HG03575 (cell line): ENCODE measurements at regions not wholly inside any gene's neighbourhood (a gene's known extent, or its start where the extent isn't known, plus 50 kb on each side); places are given as distances from the start of the nearest gene placed in this dataset.
A peak's percentile ranks its signal among the peaks of the same experiment; 100 is the strongest.
"Not testable (repeated sequence)": the region's sequence is repeated elsewhere in the genome, so short reads cannot be mapped to it uniquely, and the experiment has no call there.

Source experiments
- ATAC-seq: cut with Tn5 transposase; IDR thresholded peaks from one replicate; pipeline ENCODE4 v1.9.1; 2021; ENCODE audit not compliant: unreplicated experiment, insufficient number of reproducible peaks, low FRiP score; ENCODE audit errors: extremely low read depth

DNA sequence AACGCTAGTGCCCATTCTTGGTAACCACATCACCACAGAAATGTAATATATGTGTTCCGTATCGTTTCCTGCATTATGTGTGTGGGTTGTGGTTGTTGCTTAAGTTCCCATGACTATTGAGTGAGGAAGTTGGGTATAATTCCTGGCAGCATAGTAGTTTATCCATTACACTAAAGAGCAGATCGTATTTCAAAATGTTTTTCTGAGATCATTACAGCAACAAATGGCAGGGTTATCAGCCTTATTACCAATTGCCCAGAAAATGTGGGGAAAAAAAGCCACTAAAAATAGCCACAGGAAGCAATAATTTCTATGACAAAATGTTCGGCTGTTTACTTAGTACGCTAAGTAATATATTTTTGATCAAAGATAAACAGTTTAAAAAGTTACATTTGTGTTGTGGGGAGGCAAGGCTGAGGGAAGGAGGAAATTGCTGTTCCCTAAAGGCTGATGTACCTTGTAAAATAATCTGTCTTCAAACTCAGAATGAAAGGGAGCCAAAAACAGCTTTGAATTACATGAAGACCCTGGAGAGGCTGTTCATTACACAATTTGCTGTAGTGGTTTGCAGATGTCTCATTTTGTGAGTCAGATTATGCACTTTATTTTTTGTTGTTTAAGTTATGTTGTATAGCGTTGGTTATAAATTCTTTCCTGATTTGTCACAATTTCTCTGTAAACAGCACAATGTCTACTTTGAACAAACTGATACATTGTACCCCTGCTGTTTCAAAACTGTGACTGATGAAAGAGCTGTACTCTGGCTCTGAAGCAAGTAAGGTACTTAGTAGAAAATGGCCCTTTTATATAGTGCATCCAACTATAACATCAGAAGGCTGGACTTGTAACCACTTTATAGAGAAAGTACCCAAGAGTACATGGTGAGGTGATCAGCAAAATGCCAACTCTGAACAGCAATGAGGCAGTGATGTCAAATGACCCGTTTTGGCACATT lies 1028.5 kb downstream of the NR2F1-AS1 start:
- ATAC-seq = no peak

DNA sequence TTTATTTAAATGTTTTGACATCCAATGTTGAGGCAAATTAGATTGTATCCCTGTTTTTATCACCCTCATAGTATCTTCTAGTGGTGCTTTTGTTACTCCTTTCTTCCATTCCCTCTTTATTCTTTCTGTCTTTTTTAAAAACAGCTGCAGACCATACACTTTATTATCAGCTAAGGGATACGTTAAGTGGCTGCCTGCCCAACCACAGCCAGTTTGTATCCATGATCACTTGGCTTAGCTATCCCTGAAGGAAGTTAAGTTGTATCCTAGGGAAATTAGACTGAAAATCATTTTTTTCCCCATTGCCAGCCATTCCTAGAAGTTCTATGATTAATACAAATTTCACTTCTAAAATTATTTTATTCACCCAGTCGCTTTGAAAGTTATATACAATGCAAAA lies 1032.7 kb downstream of the NR2F1-AS1 start:
- no peak for ATAC-seq

DNA sequence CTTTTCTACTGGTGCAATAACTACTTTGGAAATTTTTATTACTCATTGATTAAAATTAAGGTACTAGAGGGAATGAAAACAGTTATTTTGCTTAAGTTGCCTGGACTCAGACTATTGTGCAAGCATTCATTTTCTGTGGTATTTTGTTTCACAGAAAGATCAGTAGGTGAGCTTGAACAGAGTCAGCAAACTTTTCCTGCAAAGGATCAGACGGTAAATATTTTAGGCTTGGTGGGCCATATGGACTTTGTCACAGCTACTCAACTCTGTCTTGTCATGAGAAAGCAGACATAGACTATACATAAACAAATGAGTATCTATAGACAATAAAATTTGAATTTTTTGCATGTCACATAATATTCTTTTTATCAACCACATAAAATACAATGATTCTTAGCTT lies 1036.4 kb downstream of the NR2F1-AS1 start:
- no peak for ATAC-seq

DNA sequence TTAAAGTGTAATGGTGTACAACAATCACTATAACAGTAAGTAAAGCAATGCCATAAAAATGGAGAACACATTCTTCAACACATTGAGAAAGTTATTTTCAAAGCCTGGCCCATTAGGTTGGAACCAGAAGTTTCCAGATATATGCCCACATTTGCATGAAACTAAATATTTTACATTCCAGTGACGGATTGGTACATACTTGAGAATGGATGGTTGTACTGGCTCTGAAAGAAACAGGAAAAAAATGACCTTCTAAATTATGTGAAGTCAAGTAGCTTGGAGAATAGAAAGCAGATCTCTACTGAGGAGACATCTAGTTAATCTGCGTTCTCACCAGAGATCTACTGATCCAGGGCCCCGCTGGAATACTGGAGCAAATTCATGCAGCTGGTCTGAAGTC lies 1037.0 kb downstream of the NR2F1-AS1 start:
- no peak for ATAC-seq

DNA sequence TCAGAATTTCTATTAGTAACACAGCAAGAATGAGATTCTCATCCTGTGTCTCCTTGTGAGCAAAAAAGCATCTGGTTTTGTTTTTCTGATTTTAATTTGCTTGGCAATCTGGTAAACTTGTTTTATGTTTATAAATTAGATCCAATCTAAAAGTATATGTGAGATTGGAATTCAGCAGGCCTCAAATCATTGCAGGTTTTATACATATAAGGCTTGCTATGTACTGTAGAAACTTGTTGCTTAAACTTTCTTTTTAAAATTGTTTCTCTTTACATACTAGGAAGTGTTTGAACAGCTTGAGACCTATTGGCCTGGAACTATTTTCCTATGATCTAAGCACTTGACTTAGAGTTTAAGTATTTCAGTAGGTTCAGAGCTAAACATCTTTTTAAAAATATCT lies 1037.8 kb downstream of the NR2F1-AS1 start:
- ATAC-seq = no peak

DNA sequence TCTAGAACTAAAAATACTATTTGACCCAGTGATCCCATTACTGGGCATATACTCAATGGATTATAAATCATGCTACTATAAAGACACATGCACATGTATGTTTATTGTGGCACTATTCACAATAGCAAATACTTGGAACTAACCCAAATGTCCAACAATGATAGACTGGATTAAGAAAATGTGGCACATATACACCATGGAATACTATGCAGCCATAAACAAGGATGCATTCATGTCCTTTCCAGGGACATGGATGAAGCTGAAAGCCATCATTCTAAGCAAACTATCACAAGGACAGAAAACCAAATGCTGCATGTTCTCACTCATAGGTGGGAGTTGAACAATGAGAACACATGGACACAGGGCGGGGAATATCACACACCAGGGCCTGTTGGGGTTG lies 1039.0 kb downstream of the NR2F1-AS1 start:
- ATAC-seq = not testable (repeated sequence)

DNA sequence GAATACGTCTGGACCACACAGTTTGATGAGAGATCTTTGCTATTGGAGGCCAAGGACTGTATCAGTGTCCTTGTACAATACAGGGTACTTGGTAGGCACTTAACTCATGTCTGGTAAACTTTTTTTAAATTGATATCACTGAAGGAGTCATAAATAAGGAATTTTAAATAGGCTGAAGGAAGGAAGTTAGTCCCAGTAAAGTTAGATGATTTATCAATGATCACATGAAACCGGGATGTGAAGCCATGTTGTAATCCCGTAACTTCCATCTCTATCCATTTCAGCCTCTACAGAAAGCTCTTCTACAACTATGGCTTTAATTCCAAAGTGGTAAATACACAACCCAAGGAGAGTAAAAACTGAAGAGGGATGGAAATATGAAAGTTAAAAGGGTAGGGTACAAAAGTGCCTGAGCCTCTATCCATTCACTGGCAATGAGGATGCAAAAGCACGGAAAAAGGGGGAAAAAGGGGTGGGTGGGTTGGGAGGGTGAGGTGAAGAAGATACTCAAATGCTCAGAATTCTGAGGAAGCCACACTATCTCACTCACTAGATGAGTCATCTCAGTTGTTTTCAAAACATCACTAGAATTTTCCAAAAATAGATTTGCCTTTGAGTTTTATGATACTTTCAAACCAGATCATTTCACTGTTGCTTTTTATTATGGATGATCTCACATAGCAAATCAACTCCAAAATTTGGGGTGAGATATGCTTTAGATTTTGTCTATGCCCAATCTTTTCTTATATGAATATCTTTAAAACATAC lies 1053.5 kb downstream of the NR2F1-AS1 start:
- ATAC-seq = peak; percentile 91

DNA sequence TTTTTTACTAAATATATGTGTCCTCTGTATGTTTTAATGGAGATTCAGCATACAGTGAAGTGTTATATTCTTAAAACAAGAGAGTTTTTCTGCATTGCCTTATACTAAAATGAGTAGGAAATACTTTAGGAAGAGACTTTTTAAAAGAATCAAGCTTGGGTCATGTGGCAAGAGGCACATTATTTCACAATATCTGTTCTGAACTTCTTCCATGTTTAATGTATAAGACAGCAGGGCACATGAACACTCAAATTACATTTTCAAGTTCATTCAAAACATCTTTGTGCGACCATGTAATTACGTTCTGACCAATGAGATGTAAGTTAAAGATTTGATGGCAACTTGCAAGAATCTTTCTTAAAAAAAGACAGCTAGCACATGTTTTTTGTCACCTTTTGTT lies 1055.9 kb downstream of the NR2F1-AS1 start:
- ATAC-seq = no peak

DNA sequence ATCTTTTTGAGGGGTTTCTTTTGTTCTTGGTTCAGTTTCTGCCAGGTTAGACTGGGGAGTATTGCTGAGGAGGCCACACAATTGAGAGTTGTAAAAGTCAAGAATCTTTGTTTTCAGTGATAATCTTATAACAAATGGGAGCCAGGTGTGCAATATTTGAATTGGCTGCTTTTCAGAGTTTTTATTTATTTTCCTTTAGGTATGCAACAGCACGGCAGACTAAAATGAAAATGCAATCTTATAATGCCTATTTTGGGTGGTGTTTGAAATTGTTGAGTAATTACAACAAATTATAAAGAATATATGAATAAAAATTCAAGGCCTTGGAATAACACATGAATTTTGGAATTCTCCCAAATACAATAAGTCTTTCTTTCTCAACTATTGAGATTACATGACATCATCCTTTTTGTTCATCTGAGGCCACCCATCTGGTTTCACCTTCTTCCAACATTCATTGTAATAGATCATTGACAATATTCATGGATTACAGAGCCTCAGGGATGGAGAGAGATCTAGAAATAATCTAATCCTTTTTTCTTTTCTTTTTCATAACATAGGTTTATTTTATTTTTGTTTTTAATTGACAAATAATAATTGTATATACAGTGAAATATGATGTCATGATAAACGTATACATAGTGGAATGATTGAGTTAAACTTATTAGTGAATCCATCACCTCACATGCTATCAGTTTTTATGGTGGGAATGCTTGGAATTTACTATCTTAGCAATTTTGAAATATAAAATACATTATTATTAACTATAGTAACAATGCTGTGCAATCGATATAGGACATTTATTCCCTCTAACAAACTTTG lies 1061.0 kb downstream of the NR2F1-AS1 start:
- no peak for ATAC-seq

DNA sequence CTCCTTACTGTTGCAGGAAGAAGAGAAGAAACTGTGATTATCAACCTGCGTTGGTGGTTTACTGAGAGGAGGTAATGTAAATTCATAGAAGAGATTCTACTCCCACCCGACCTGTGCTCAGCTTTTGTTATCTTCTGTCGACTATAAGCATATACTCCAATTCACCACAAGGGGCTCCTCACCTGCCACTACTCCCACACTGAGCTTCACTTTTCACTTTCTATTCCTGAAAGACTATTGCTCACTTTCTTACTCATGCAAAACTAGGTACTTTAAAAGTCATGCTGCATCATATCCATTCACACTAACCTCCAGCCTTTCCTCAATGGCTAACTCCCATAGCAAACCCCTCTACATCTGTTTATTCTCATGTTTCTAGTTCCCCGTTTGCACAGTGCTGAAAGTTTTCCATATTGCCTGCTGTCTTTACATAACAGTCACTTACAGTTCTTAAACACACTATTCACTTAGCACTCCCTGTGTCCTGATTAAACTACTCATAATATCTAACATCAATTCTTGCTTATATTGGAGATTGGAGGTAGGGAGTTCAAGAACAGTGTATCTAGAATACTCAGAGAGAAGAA lies 1062.6 kb downstream of the NR2F1-AS1 start:
- peak; percentile 99 for ATAC-seq

DNA sequence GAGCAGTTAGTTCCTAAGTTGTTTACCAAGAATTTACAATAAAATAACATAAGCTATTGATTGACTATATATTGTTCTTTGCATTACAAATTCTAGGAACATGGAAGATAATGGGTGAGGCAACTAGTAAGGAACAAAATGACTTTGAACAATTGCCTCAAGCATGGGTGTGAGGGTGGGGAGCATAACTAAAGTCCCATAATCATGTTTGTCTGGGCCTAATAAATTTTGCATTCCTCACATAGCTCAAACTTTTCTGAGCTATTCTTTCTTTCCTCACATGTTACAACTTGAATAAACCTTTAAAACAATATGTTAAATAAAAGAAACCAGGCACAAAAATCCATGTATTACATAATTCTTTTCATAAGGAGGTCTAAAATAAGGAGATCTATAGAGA lies 1066.1 kb downstream of the NR2F1-AS1 start:
- ATAC-seq = no peak

DNA sequence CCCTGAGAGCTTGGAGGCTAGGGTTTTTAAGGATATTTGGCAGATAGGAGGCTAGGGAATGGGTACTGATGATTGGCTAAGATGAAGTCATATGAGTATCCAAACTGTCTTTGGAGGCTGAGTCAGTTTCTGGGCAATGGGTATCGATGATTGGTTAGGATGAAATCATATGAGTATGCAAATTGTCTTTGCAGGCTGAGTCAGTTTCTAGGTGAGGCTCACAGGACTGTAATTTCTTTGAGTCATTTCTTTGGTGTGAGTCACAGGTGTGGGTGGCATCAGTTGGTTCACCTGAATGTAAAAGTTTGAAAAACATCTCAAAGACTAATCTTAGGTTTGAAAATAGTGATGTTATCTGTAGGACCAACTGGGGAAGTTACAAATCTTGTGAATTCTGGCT lies 1068.0 kb downstream of the NR2F1-AS1 start:
- ATAC-seq = no peak

DNA sequence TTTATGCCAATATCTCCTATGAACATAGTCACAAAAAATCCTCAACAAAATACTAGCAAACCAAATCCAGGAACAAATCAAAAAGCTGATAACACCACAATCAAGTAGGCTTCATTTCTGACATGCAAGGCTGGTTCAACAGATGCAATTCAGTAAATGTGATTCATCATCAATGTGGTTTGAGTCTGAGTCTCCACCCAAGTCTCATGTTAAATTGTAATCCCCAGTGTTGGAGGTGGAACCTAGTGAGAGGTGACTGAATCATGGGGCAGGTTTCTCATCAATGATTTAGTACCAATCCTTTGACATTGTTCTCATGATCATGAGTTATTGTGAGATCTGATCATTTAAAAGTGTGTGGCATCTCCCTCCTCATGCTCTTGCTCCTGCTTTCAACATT lies 1072.7 kb downstream of the NR2F1-AS1 start:
- no peak for ATAC-seq

DNA sequence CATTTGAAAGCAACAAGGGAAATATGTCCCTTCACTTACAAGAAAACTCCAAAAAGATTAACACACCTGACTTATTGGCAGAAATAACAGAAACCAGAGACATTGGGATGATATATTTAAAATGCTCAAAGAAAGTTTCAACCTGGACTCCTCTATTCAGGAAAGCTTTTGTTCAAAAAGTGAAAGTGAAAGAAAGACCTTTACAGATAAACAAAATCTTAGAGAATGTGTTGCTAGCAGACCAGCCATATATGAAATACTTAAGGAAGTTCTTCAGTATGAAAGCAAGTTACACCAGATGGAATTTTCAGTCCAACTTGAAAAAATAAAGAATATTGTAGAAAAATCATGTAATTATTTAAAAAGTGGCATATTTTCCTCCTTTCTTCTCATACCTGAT lies 1075.1 kb downstream of the NR2F1-AS1 start:
- no peak for ATAC-seq

DNA sequence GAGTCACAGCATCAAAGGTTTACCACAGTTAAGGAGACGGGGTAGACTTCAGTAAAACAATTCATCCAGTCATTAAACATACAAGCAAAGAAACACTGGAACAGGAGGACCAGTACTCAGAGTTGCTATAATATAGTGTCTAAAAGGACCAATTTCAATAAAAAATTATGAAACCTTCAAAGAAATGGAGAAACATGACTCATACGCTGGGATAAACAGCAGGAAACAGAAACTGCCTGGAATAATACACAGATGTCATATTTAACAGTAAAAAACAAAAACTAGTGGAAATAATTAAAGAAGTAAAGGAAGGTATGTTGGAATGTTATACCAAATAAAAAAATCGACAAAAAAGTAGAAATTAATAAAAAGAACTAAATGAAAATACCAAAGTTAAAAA lies 1075.9 kb downstream of the NR2F1-AS1 start:
- no peak for ATAC-seq

DNA sequence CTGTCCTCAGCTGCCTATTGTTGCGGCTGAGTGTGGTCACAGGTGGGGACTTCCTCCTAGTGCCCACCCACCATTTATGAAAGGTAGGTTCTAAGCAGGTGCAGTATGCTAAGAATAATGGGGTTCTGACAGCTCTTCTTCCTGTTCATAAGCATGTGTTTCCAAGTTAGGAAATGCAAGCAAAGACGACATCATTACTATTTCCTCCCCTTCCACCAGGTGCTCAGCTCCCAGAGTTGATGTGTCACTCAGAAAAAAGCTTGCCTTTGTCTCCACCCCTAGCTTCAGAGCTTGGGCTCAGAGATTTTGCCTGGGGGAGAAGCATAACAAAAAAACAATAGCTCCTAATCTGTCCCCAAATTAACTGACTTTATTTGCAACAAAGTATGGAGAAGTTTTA lies 1076.7 kb downstream of the NR2F1-AS1 start:
- ATAC-seq = no peak

DNA sequence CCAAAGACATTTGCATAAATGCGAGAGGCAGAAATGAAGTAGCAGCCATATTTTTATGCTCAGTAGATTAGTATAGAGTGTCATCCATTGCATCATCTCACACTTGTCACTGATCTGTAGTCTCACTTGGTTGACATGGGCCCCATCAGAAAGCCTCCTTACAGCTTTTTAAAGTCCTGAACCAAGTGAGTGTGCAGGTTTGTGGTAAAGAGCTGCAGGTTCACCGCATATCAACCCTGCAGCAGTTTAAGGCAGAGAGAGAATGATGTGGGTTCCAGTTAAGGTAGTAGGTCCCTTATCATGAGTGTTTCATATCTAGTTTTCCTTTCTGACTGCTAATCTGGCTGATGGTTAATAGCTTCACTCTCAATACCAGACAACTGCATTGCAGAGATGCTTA lies 1080.3 kb downstream of the NR2F1-AS1 start:
- no peak for ATAC-seq

DNA sequence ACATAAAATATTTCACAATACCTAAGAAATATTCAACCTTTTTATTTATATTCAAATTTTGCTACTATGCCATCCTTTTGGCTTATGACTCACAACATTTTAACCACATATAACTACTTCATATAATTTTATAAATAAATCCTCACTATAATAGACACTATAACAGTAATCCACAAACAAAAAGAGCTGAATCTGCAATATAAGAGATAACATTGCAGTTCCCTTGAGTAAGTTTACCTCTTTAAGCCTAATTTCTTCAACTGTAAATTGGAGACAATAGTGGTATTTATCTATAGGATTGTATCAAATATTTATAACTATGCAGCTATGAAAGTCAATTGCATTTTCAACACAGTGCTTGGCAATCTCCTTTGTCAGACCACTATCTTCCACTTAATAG lies 1084.5 kb downstream of the NR2F1-AS1 start:
- ATAC-seq = no peak

DNA sequence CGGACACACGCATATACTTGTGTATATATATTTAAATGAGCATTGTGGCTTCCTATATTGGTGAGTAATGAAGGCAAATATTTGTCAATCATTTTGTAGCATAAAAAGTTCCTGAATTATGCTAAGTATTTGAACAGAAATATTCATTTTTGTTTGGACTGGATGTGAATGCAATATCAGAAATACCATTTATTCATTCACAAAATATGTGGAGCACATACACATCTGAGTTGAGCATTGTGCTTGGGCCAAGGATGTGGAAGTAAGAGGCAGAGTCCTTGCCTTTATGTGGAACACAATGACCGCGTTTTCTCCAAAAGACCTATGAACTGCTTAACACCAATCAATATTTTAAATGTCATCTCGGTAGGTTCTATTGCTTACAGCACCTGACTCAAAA lies 1086.5 kb downstream of the NR2F1-AS1 start:
- ATAC-seq = no peak
